ENCODE measurements at regions not wholly inside any gene's neighbourhood (a gene's known extent, or its start where the extent isn't known, plus 50 kb on each side); places are given as distances from the start of the nearest gene placed in this dataset.

- no peak; the same call in 2 of the 3 replicates for TF ChIP-seq CTCF (conservative IDR thresholded peaks at IDR 0.05)
- H3K14ac ChIP-seq (ENCODE audit: insufficient read depth, low read length): no peak overlapping the region
Measured at GRCh38 chr9:108400297-108400696, 455.5 kb downstream of the ACTL7B start.

More at GRCh38 chr9:108400297-108400696, 455.5 kb downstream of the ACTL7B start:
- H3K9me3 ChIP-seq (ENCODE audit: control insufficient read depth, low read depth, low read length): no peaks in the 10 kb centered on the region
- H4K20me1 ChIP-seq (ENCODE audit: control insufficient read depth, insufficient read depth, insufficient read length): no peaks in the 10 kb centered on the region
- no peak overlapping the region for H3K23ac ChIP-seq (ENCODE audit: insufficient read length, low read depth, low read length)
- H2BK20ac ChIP-seq (ENCODE audit: low read depth, low read length, poor library complexity, severe bottlenecking): no peak overlapping the region
- no peak overlapping the region for H3K4ac ChIP-seq (ENCODE audit: low read depth, low read length)
- Mint-ChIP-seq H3K27ac (no peak overlapping the region), H3K9me3 (no peaks in the 10 kb centered on the region; a peak in 3 of 5 replicates), H3K27me3 (ENCODE audit: low read depth) (no peaks in the 10 kb centered on the region), H3K4me3 (no peak overlapping the region), H3K4me1 (no peaks in the 10 kb centered on the region), H3K36me3 (ENCODE audit: insufficient read depth in 1 of 3, low read depth in 3 of 3) (no peaks in the 10 kb centered on the region)
- H3K79me1 ChIP-seq (ENCODE audit: insufficient read depth, low read depth, low read length, poor library complexity, severe bottlenecking): no peaks in the 10 kb centered on the region
- H3K56ac ChIP-seq (ENCODE audit: insufficient read length, low read depth, low read length): no peak overlapping the region
- H3K18ac ChIP-seq (ENCODE audit: insufficient read length, low read depth, low read length): no peak overlapping the region
- no peak overlapping the region for H2BK12ac ChIP-seq (ENCODE audit: insufficient read length, low read depth, low read length)
- no peak overlapping the region for H3K4me2 ChIP-seq (ENCODE audit: insufficient read depth, insufficient read length, low read length)
- H3K79me2 ChIP-seq (ENCODE audit: insufficient read depth, low read length): no peaks in the 10 kb centered on the region
- no peak overlapping the region for H4K91ac ChIP-seq (ENCODE audit: insufficient read length, low read depth, low read length)
- H2AK5ac ChIP-seq (ENCODE audit: insufficient read length, low read length): no peak overlapping the region
- H3K9ac ChIP-seq (ENCODE audit: extremely low read depth, insufficient read length, low read length): no peak overlapping the region
- no peaks in the 10 kb centered on the region for H3K27me3 ChIP-seq (ENCODE audit: insufficient read depth, low read length)
- no peak overlapping the region for H2BK120ac ChIP-seq (ENCODE audit: low read depth, low read length, poor library complexity, severe bottlenecking)
- H2BK5ac ChIP-seq (ENCODE audit: insufficient read length, low read length): no peak overlapping the region
- no peak overlapping the region for H3T11ph ChIP-seq (ENCODE audit: low read length)
- no peak for DNase-seq
- H3K27ac ChIP-seq (ENCODE audit: insufficient read length, low read depth, low read length): no peak overlapping the region
- H2BK15ac ChIP-seq (ENCODE audit: low read depth, low read length): no peak overlapping the region
- no peak overlapping the region for H4K8ac ChIP-seq (replicated peaks; ENCODE audit: insufficient read length, low read depth, low read length)
- no peak overlapping the region for H4K5ac ChIP-seq (ENCODE audit: insufficient read length, low read depth, low read length)
- H3K23me2 ChIP-seq (ENCODE audit: insufficient read length, low read depth, low read length, poor library complexity, severe bottlenecking): no peaks in the 10 kb centered on the region
- no peaks in the 10 kb centered on the region for H3K4me1 ChIP-seq (ENCODE audit: insufficient read depth, low read length)
- H2AFZ ChIP-seq (ENCODE audit: low read length): no peak overlapping the region
